GM13977 (cell line): ENCODE measurements at regions not wholly inside any gene's neighbourhood (a gene's known extent, or its start where the extent isn't known, plus 50 kb on each side); places are given as distances from the start of the nearest gene placed in this dataset.
"Not testable (repeated sequence)": the region's sequence is repeated elsewhere in the genome, so short reads cannot be mapped to it uniquely, and the experiment has no call there.

Experiments used
- DNase-seq: peaks from one replicate; pipeline ENCODE4 v3.0.0; 2012; ENCODE audit warnings: low spot score
- CTCF ChIP-seq: IDR thresholded peaks from 2 replicates; pipeline ENCODE4 v1.5.1; 2012; ENCODE audit warnings: mild to moderate bottlenecking, control low read depth; ENCODE audit not compliant: insufficient read depth; ENCODE audit errors: extremely low read depth, missing control alignments
- in situ Hi-C: fragments of 300-500 bp; cut with MboI; formaldehyde crosslinking; loops from one replicate; pipeline ENCODE4 v1.12.0; 2022; ENCODE audit warnings: low sequenced_read_pairs, low pct_unique_long_range_greater_than_20kb, mixed read lengths, inconsistent platforms; ENCODE audit not compliant: unreplicated experiment

DNA sequence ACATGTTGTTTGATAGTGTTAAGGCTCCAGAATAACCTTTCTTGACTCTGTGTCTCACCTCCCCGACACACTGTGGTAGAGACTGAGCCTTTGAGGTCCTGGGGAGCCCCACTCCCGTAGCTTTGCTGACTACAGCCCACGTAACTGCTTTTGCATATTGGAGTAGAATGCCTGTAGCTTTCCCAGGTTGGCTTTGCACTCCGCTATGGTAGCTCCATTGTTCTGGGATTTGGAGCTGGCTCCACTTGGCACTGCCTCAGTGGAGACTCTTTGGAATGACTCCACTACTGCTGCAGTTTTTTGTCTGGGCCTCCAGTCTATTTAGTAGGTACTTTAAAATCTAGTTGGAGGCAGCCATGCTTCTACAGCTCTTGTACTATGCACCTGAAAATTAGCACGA is 56.2 kb upstream of the ANXA1 start:
- no peak for DNase-seq
- in situ Hi-C loops = no loop called here
- no peak for TF ChIP-seq CTCF

DNA sequence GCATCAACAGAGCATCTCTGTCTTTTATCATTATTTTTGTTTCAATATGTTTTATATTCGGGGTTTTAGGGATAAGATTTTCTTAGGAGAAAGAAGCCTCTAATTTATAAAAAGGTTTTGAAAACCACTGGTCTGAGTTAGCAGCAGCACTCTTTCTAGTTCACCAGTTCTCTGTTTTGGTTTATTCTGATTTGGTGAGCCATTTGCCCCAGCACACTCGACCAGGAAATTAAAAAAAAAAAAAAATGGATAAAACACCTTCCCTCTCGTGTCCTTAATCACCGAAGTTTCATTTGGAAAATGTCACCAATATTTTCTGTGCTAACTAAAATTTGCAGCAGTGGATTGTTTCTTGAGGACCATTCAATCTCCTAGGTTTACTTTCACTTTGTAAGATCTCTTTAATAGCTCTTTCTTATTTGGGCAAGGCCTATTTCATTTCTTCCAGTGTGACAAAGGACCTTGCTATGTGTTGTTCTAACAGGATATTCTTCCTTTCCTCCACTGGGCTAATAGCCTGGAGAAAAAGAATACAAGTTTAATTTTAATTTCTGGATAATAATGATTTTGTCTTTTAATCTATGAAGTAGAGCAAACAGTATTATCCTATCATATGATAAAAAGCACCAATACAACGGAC is 57.8 kb upstream of the ANXA1 start:
- TF ChIP-seq CTCF = no peak
- in situ Hi-C loops = no loop called here
- DNase-seq = no peak

DNA sequence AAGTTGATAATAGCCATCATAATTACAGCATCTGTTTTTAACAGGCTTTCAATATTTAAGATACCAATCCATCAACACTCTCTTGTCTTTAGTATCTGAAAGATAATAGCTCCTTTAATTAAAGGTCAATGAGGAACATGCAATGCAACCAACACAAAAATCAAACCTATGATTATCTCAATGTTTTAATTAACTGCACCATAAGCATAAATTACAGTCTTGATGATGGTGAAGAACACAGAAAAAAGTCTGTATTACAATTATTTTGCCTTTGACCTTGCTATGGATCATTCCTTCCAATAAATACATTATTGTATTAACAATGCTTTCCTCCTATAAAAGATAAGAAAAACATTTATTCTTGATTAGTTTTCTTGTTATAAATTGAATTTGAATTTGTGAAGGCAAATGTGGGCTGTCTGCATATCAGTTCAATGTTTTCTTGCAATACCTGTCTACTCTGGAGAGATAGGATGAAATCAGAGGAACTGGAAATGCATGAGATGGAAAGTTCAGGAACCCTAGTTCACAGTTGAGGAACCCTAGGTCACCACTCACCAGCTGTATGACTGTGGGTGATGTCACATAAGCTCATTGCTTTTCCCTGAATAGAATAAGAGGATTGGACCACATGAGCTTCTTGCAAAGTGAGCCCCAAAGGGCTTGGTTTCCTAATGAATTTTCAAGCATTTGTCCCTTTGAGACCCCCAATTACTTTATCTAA is 58.5 kb upstream of the ANXA1 start:
- no peak for DNase-seq
- no peak for TF ChIP-seq CTCF
- in situ Hi-C loops = no loop called here

DNA sequence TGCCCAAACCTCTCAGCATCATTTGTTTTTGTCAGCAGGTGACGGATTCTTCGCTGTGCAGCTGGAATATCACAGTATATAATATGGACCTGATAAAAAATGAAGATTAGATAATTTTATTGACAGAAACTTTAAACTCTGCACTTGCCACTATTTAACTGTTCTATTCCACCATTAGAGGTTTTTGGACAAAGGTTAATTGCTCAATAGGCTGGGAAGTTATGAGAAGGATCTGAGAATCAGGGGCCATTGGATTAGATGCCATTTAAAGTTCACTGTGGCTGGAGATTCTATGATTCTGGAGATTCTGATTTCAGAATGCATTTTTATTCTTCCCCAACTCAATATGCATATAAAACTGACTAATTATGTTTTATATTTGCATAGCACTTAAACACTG is 59.8 kb upstream of the ANXA1 start:
- TF ChIP-seq CTCF = no peak
- DNase-seq = no peak
- in situ Hi-C loops = no loop called here

DNA sequence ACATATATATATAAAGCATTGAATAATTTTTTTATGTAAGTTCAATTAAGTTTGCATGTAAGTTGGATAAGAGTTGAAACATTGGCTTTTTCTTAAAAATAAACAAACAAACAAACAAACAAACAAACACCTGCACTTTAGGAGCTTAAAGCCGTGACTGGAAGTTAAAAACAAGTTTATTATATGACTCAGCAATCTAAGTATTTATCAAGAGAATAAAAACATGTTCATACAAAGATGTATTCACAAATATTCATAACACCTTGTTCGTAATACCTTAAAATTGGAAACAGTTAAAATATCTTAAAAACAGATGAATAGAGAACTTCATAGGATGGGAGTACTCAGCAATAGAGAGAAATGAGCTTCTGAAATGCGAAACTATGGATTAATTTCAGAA is 61.5 kb upstream of the ANXA1 start:
- TF ChIP-seq CTCF = no peak
- in situ Hi-C loops = no loop called here

GRCh38 chr9:73089304-73089985 is 62.2 kb upstream of the ANXA1 start:
- in situ Hi-C loops = no loop called here
- DNase-seq = no peak
- no peak for TF ChIP-seq CTCF

More for the DNA sequence above, 61.5 kb upstream of the ANXA1 start:
- DNase-seq = no peak

- DNase-seq, in situ Hi-C loops: not testable (repeated sequence)
Observed at GRCh38 chr9:73087876-73088275, 63.8 kb upstream of the ANXA1 start.
